ENCODE measurements at regions not wholly inside any gene's neighbourhood (a gene's known extent, or its start where the extent isn't known, plus 50 kb on each side); places are given as distances from the start of the nearest gene placed in this dataset.

DNA sequence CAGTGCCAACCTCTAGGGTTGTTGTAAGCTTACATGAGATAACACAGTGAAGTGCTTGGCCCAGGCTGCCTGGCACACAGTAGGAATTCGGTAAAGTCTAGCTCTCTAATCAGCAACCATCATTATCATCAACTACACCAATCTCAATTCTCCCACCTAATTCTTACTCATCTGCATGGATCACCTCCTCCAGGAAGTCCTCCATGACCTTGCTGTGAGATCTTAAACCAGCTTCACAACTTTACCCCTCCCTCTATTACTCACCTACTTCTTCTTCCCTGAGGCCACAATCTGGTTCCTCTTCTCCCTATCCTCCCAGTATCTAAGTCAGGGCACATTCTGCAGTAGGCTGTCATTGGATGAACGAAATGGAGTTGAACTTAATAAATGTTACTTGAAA, 67.3 kb downstream of the GSC start:
- TF ChIP-seq, protein P1, sequence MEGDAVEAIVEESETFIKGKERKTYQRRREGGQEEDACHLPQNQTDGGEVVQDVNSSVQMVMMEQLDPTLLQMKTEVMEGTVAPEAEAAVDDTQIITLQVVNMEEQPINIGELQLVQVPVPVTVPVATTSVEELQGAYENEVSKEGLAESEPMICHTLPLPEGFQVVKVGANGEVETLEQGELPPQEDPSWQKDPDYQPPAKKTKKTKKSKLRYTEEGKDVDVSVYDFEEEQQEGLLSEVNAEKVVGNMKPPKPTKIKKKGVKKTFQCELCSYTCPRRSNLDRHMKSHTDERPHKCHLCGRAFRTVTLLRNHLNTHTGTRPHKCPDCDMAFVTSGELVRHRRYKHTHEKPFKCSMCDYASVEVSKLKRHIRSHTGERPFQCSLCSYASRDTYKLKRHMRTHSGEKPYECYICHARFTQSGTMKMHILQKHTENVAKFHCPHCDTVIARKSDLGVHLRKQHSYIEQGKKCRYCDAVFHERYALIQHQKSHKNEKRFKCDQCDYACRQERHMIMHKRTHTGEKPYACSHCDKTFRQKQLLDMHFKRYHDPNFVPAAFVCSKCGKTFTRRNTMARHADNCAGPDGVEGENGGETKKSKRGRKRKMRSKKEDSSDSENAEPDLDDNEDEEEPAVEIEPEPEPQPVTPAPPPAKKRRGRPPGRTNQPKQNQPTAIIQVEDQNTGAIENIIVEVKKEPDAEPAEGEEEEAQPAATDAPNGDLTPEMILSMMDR (IDR thresholded peaks at IDR 0.05; ENCODE audit: low read depth, low read length), result no peak
- DNase-seq (ENCODE audit: low read depth in 1 of 2, low spot score in 1 of 2), result no peak
- Histone ChIP-seq H3K4me3 (no peak overlapping the region), H3K4me1 (ENCODE audit: low read depth) (no peaks in the 10 kb centered on the region), H3K27ac (no peak overlapping the region), H3K9me3 (ENCODE audit: low read depth) (no peaks in the 10 kb centered on the region), H3K27me3 (peaks cover 9% of the 10 kb centered on the region), H3K36me3 (no peaks in the 10 kb centered on the region)

DNA sequence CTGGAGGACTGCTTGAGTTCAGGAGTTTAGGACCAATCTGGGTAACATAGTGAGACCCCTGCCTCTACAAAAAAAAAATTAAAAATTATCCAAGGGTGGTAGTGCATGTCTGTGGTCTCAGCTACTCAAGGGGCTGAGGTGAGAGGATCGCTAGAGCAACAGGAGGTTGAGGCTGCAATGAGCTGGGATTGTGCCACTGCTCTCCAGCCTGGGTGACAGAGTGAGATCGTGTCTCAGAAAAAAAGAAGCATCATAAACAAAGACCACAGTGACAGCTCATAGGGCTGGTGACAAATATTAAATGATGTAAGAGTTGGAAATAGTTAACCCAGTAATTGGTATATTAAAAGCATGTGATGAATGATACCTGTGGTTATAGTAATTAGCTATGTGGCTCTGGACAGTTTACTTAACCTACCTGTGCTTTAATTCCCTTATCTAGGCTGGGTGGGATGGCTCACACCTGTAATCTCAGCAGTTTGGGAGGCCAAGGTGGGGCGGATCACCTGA, 68.0 kb downstream of the GSC start:
- no peak for DNase-seq (ENCODE audit: low read depth in 1 of 2, low spot score in 1 of 2)
- peaks cover 9% of the 10 kb centered on the region for H3K27me3 ChIP-seq

DNA sequence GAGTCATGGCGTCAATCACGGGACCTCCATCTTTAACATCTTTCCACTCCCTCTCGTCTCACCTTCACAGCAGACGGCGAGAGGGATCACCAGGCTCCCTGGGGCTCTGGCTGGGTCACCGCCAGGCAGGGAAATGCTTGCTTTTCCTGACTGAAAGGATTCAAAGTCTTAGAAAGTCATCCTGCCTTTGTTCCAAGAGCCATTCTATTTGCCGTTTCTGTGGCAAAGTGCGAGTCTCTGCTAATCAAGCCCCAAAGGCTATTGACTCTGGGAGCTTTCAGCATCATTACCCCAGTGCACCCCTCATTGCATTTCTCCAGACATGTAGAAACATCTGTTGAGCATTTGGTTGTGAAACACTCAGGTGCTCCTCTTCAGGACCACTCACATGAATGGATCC, 69.6 kb downstream of the GSC start:
- no peak overlapping the region for H3K4me3 ChIP-seq
- H3K27ac ChIP-seq, result no peak overlapping the region
- TF ChIP-seq, protein P1 (IDR thresholded peaks at IDR 0.05; ENCODE audit: low read depth, low read length), result no peak
- no peak for DNase-seq (ENCODE audit: low read depth in 1 of 2, low spot score in 1 of 2)
- no peaks in the 10 kb centered on the region for H3K36me3 ChIP-seq
- H3K4me1 ChIP-seq (ENCODE audit: low read depth), result no peaks in the 10 kb centered on the region
- no peaks in the 10 kb centered on the region for H3K9me3 ChIP-seq (ENCODE audit: low read depth)
- H3K27me3 ChIP-seq, result peaks cover 9% of the 10 kb centered on the region

More for the DNA sequence above, 68.0 kb downstream of the GSC start:
- no peaks in the 10 kb centered on the region for H3K9me3 ChIP-seq (ENCODE audit: low read depth)
- no peak overlapping the region for H3K4me3 ChIP-seq
- no peak overlapping the region for H3K27ac ChIP-seq
- no peaks in the 10 kb centered on the region for H3K4me1 ChIP-seq (ENCODE audit: low read depth)
- H3K36me3 ChIP-seq, result no peaks in the 10 kb centered on the region
- TF ChIP-seq, protein P1 (IDR thresholded peaks at IDR 0.05; ENCODE audit: low read depth, low read length), result no peak

DNA sequence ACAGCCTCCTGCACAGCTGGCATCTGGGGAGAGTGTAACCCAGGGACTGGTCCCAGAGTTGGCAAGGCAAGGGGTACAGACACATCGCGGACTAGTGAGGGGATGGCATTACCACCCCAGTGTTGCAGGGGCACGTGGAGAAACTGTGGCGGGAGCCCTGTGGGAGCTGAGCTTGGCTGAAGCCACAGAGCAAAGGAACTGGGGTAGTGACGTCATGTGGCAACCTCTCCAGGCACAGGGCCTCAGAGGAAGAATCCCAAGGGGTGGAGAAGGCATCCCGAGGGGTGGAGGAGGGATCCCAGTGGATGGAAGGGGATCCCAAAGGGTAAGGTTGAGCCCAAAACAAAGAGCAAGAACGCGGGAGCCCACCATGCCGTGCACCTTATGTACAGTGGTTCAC, 70.1 kb downstream of the GSC start:
- peaks cover 9% of the 10 kb centered on the region for H3K27me3 ChIP-seq
- H3K36me3 ChIP-seq, result no peaks in the 10 kb centered on the region
- TF ChIP-seq, protein P1 (IDR thresholded peaks at IDR 0.05; ENCODE audit: low read depth, low read length), result no peak

DNA sequence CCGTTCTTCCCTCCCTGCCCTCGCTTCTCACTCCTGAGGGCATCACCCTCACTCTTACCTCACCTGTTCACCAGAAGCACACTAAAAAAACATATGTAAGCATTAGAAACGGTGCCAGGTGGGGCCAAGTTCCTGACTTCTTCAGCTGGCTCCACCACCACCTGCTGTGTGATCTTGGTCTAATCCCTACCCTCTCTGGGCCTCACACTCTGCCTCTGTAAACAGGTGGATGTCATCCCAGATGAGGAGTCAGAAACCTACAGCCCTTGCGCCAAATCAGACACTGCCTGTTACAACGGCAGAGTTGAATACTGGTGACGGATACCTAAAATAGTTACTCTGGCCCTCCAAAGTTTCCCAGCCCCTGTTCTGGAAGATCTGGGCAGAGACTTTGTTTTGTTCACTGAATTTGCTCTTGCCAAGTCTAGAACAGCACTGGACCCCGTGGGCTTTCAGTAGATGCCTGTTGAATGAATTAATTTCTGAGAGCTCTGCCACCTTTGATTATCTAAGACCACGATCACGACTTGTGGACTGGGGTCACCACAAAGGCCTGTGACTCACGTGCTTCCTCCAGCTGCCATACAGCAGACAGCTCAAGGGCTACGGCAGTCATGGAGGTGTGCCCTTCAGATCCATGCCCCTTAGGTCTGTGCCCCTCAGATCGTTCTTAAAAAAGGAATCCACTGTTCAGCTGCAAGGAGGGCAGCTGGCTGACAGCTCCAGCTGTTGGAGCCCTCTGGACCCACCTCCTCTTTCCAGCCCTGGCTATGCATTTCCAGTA, 71.9 kb downstream of the GSC start:
- no peak overlapping the region for H3K27ac ChIP-seq
- peaks cover 9% of the 10 kb centered on the region for H3K27me3 ChIP-seq
- H3K9me3 ChIP-seq (ENCODE audit: low read depth), result no peaks in the 10 kb centered on the region
- TF ChIP-seq, protein P1 (IDR thresholded peaks at IDR 0.05; ENCODE audit: low read depth, low read length), result no peak
- H3K4me1 ChIP-seq (ENCODE audit: low read depth), result peaks cover 3% of the 10 kb centered on the region
- H3K4me3 ChIP-seq, result no peak overlapping the region
- H3K36me3 ChIP-seq, result no peaks in the 10 kb centered on the region
- DNase-seq (ENCODE audit: low read depth in 1 of 2, low spot score in 1 of 2), result no peak

More for the DNA sequence above, 70.1 kb downstream of the GSC start:
- H3K4me3 ChIP-seq, result no peak overlapping the region
- H3K9me3 ChIP-seq (ENCODE audit: low read depth), result no peaks in the 10 kb centered on the region
- H3K27ac ChIP-seq, result no peak overlapping the region
- no peaks in the 10 kb centered on the region for H3K4me1 ChIP-seq (ENCODE audit: low read depth)
- DNase-seq (ENCODE audit: low read depth in 1 of 2, low spot score in 1 of 2), result no peak

All from cardiac muscle cell (in vitro differentiated cells and primary cell).